Breast epithelium (tissue), 3 donors: ENCODE measurements at regions not wholly inside any gene's neighbourhood (a gene's known extent, or its start where the extent isn't known, plus 50 kb on each side); places are given as distances from the start of the nearest gene placed in this dataset.

Source experiments
- POLR2A ChIP-seq: fragments of 450-650 bp; IDR thresholded peaks from one replicate; pipeline ENCODE4 v1.6.1; 2016; ENCODE audit warnings: antibody characterized with exemption, mild to moderate bottlenecking, moderate library complexity
- POLR2AphosphoS5 ChIP-seq, 3 donors: sonication (generic); formaldehyde crosslinking; IDR thresholded peaks; one replicate each; pipeline ENCODE4 v1.6.1; 2017; ENCODE audit warnings: antibody characterized with exemption in 3 of 3
- TF ChIP-seq, protein P1 (sequence below), 3 donors: fragments of 450-650 bp; IDR thresholded peaks; one replicate each; pipeline ENCODE4 v1.5.1; 2016 to 2017; ENCODE audit warnings: antibody characterized with exemption in 3 of 3, mild to moderate bottlenecking in 3 of 3, moderate library complexity in 3 of 3

DNA sequence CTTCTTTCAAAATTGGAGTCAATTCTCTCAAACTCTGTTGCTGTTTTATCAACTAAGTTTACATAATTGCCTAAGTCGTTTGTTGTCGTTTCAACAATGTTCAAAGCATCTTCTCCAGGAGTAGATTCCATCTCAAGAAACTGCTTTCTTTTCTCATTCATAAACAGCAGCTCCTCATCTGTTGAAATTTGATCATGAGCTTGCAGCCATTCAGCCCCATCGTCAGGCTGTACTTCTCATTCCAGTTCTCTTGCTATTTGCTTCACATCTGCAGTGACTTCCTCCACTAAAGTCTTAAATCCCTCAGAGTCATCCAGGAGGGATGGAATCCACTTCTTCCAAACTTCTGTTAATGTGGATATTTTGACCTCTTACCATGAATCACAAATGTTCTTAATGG, 230.6 kb downstream of the IRF8 start:
- TF ChIP-seq, protein P1, sequence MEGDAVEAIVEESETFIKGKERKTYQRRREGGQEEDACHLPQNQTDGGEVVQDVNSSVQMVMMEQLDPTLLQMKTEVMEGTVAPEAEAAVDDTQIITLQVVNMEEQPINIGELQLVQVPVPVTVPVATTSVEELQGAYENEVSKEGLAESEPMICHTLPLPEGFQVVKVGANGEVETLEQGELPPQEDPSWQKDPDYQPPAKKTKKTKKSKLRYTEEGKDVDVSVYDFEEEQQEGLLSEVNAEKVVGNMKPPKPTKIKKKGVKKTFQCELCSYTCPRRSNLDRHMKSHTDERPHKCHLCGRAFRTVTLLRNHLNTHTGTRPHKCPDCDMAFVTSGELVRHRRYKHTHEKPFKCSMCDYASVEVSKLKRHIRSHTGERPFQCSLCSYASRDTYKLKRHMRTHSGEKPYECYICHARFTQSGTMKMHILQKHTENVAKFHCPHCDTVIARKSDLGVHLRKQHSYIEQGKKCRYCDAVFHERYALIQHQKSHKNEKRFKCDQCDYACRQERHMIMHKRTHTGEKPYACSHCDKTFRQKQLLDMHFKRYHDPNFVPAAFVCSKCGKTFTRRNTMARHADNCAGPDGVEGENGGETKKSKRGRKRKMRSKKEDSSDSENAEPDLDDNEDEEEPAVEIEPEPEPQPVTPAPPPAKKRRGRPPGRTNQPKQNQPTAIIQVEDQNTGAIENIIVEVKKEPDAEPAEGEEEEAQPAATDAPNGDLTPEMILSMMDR (IDR thresholded peaks at IDR 0.05), result no peak
- TF ChIP-seq POLR2A (no peak), POLR2AphosphoS5 (IDR thresholded peaks at IDR 0.05) (no peak)
